Dermis microvascular lymphatic vessel endothelial cell (primary cell): ENCODE measurements at regions not wholly inside any gene's neighbourhood (a gene's known extent, or its start where the extent isn't known, plus 50 kb on each side); places are given as distances from the start of the nearest gene placed in this dataset.
"Not testable (repeated sequence)": the region's sequence is repeated elsewhere in the genome, so short reads cannot be mapped to it uniquely, and the experiment has no call there.

ENCODE experiments used
- DNase-seq, 2 donors: peaks; one replicate each; pipeline versions ENCODE4 v3.0.0 to v3.0.0-alpha.2; 2010; ENCODE audit warnings: low read depth in 2 of 2

- no peak for DNase-seq
Measured at GRCh38 chr11:21625982-21626381, 566.9 kb upstream of the ANO5 start.

- no peak for DNase-seq
Measured at GRCh38 chr11:21628641-21629040, 564.2 kb upstream of the ANO5 start.

GRCh38 chr11:21630934-21631478, 561.9 kb upstream of the ANO5 start:
- DNase-seq, result no peak

- no peak for DNase-seq
Measured at GRCh38 chr11:21631991-21632390, 560.9 kb upstream of the ANO5 start.

GRCh38 chr11:21634491-21634890, 558.4 kb upstream of the ANO5 start:
- no peak for DNase-seq

- DNase-seq, result no peak
Measured at GRCh38 chr11:21634956-21635355, 557.9 kb upstream of the ANO5 start.

- no peak for DNase-seq
Measured at GRCh38 chr11:21635394-21636145, 557.3 kb upstream of the ANO5 start.

- no peak for DNase-seq
Measured at GRCh38 chr11:21636561-21636960, 556.3 kb upstream of the ANO5 start.

GRCh38 chr11:21640491-21640890, 552.4 kb upstream of the ANO5 start:
- DNase-seq, result no peak

- no peak for DNase-seq
Measured at GRCh38 chr11:21641869-21642268, 551.0 kb upstream of the ANO5 start.

GRCh38 chr11:21646351-21646750, 546.5 kb upstream of the ANO5 start:
- no peak for DNase-seq

- no peak for DNase-seq
Measured at GRCh38 chr11:21650961-21651360, 541.9 kb upstream of the ANO5 start.

- DNase-seq, result no peak
Measured at GRCh38 chr11:21653951-21654421, 538.9 kb upstream of the ANO5 start.

GRCh38 chr11:21656065-21656464, 536.8 kb upstream of the ANO5 start:
- DNase-seq, result no peak

- DNase-seq, result no peak
Measured at GRCh38 chr11:21658654-21659193, 534.2 kb upstream of the ANO5 start.

- not testable (repeated sequence) for DNase-seq
Measured at GRCh38 chr11:21659377-21659776, 533.5 kb upstream of the ANO5 start.

- DNase-seq, result no peak
Measured at GRCh38 chr11:21659961-21660360, 532.9 kb upstream of the ANO5 start.

- no peak for DNase-seq
Measured at GRCh38 chr11:21675049-21675616, 517.8 kb upstream of the ANO5 start.

- DNase-seq, result no peak
Measured at GRCh38 chr11:21687643-21688042, 505.2 kb upstream of the ANO5 start.

GRCh38 chr11:21704539-21704938, 488.3 kb upstream of the ANO5 start:
- DNase-seq, result no peak

- DNase-seq, result no peak
Measured at GRCh38 chr11:21707116-21707739, 485.7 kb upstream of the ANO5 start.

GRCh38 chr11:21710809-21711208, 482.1 kb upstream of the ANO5 start:
- DNase-seq, result no peak
